Mucosa of rectum (tissue), 2 donors: ENCODE measurements at regions not wholly inside any gene's neighbourhood (a gene's known extent, or its start where the extent isn't known, plus 50 kb on each side); places are given as distances from the start of the nearest gene placed in this dataset.
"Not testable (repeated sequence)": the region's sequence is repeated elsewhere in the genome, so short reads cannot be mapped to it uniquely, and the experiment has no call there.

ENCODE experiments used
- H3K27ac ChIP-seq, 2 donors: one replicate each; pipeline ENCODE4 v1.7.0; 2013; ENCODE audit warnings: inconsistent platforms in 2 of 2, low read depth in 2 of 2, low read length in 2 of 2
- H3K27me3 ChIP-seq, 2 donors: one replicate each; pipeline ENCODE4 v1.7.0; 2013; ENCODE audit warnings: low read length in 2 of 2; ENCODE audit not compliant: control insufficient read depth in 2 of 2, insufficient read depth in 2 of 2
- H3K36me3 ChIP-seq, 2 donors: one replicate each; pipeline ENCODE4 v1.7.0; 2013; ENCODE audit warnings: low read length in 2 of 2; ENCODE audit not compliant: control insufficient read depth in 2 of 2, insufficient read depth in 2 of 2
- H3K4me1 ChIP-seq, 2 donors: one replicate each; pipeline ENCODE4 v1.7.0; 2013; ENCODE audit warnings: low read length in 2 of 2, mild to moderate bottlenecking in 1 of 2; ENCODE audit not compliant: control insufficient read depth in 2 of 2, insufficient read depth in 2 of 2
- H3K4me3 ChIP-seq, 2 donors: one replicate each; pipeline ENCODE4 v1.7.0; 2013; ENCODE audit warnings: low read length in 2 of 2
- H3K9ac ChIP-seq, 2 donors: one replicate each; pipeline ENCODE4 v1.7.0; 2013; ENCODE audit warnings: low read length in 2 of 2, low read depth in 1 of 2, mild to moderate bottlenecking in 1 of 2
- H3K9me3 ChIP-seq, 2 donors: one replicate each; pipeline ENCODE4 v1.7.0; 2013; ENCODE audit warnings: low read length in 2 of 2; ENCODE audit not compliant: control insufficient read depth in 2 of 2
- donor health status: healthy.
- donor health status: Normal muscosa, but diverticular disease.

DNA sequence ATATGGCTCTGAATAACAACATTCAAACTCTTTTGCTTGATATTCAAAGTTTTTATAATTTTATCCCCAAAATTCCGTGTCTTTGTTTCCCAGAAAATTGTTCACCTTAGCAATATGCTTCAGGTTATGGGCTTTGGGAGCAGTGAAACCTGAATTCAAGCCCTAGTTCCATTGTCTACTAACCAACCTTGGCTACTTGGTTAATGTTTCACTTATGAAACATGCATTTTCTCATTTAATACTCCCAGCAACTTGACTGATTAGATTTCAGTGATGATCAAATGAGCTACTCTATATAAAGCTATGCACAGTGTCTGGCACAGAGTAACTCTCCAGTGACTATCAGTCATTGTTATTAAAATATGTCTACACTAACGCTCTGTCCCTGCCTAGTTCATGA is 192.2 kb upstream of the TENT5A start:
- Histone ChIP-seq H3K4me3 (no peak overlapping the region), H3K27me3 (no peaks in the 10 kb centered on the region), H3K9ac (no peak overlapping the region), H3K36me3 (no peaks in the 10 kb centered on the region), H3K4me1 (no peaks in the 10 kb centered on the region), H3K9me3 (no peaks in the 10 kb centered on the region), H3K27ac (no peak overlapping the region)

DNA sequence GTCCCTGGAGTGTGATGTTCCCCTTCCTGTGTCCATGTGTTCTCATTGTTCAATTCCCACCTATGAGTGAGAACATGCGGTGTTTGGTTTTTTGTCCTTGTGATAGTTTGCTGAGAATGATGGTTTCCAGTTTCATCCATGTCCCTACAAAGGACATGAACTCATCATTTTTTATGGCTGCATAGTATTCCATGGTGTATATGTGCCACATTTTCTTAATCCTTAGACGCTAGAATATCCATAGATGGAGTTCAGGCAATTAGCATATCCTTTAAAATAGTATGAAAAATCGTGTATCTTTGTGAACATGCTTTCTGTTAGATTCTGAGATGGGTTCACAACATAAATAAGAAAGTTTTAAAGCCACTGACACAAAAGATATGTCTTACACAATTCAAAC is 190.4 kb upstream of the TENT5A start:
- not testable (repeated sequence) for H3K4me3 ChIP-seq, H3K27ac ChIP-seq, H3K27me3 ChIP-seq

GRCh38 chr6:81942067-81942370 is 189.5 kb upstream of the TENT5A start:
- H3K36me3 ChIP-seq, result no peaks in the 10 kb centered on the region

More for the DNA sequence above, 190.4 kb upstream of the TENT5A start:
- H3K9ac ChIP-seq, H3K4me1 ChIP-seq, H3K9me3 ChIP-seq, H3K36me3 ChIP-seq: not testable (repeated sequence)

DNA sequence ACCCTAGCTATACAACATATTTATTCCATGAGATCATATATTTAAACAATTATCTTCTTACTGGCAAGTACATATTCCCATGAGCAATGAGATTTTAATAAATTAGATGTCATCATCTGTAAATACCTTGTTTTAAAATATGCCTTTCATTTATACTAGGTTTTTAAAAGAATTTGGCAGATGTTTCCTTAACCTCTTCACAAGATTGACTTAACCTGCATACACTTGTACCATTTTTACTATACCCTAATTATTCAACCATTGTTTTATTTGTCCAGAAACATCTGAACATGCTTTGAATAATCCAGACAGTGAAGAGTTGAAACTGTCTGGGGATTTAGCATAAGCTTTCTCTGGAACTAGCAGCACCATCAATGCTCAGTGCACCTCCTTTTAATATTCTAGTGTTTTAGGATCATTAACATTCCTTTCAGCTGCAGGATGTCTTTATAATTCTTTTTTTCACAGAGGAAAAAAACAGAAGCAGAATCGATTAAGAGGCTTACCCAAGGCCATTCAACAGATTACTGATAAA is 188.0 kb upstream of the TENT5A start:
- Histone ChIP-seq H3K36me3 (no peaks in the 10 kb centered on the region), H3K9ac (no peak overlapping the region), H3K27ac (no peak overlapping the region), H3K4me1 (peaks cover 0 to 4% of the 10 kb centered on the region in 2 donors), H3K4me3 (no peak overlapping the region), H3K9me3 (no peaks in the 10 kb centered on the region), H3K27me3 (no peaks in the 10 kb centered on the region)

More at GRCh38 chr6:81942067-81942370, 189.5 kb upstream of the TENT5A start:
- no peak overlapping the region for H3K4me3 ChIP-seq
- H3K9me3 ChIP-seq, result no peaks in the 10 kb centered on the region
- peaks cover 0 to 4% of the 10 kb centered on the region in 2 donors for H3K4me1 ChIP-seq
- no peak overlapping the region for H3K9ac ChIP-seq
- H3K27ac ChIP-seq, result no peak overlapping the region
- no peaks in the 10 kb centered on the region for H3K27me3 ChIP-seq

DNA sequence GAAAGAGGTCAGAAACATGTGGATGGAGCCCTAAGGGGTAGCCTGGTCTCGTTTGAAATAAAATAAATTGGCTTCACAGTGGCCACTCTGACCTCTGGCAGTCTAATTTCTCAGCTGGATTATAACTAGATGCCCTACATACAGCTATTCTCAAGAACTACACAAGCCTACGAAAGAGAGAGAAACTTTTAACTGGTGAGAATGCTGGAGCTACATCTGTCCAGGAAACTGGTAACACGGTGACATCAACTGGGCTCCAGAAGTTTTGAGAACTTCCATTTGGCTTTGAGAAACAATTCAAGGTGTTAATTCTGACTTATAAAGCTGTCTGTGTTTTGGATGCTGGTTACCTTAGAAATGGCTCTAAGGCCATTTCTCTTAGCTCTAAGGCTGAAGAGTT is 187.3 kb upstream of the TENT5A start:
- H3K27ac ChIP-seq, result no peak overlapping the region
- H3K27me3 ChIP-seq, result no peaks in the 10 kb centered on the region
- H3K4me3 ChIP-seq, result no peak overlapping the region
- peaks cover 0 to 4% of the 10 kb centered on the region in 2 donors for H3K4me1 ChIP-seq
- no peak overlapping the region for H3K9ac ChIP-seq
- H3K9me3 ChIP-seq, result no peaks in the 10 kb centered on the region
- no peaks in the 10 kb centered on the region for H3K36me3 ChIP-seq

- Histone ChIP-seq H3K36me3 (no peaks in the 10 kb centered on the region), H3K4me3 (no peak overlapping the region), H3K4me1 (peaks cover 0 to 5% of the 10 kb centered on the region in 2 donors), H3K9ac (no peak overlapping the region), H3K27ac (no peak overlapping the region), H3K27me3 (no peaks in the 10 kb centered on the region), H3K9me3 (no peaks in the 10 kb centered on the region)
Observed at GRCh38 chr6:81938991-81939732, 186.7 kb upstream of the TENT5A start.

GRCh38 chr6:81938014-81938856 is 185.8 kb upstream of the TENT5A start:
- no peak overlapping the region for H3K9ac ChIP-seq
- peak overlapping the region; percentile 38 to 60 for H3K27ac ChIP-seq
- H3K4me3 ChIP-seq, result peak overlapping the region in 1 of 2 donors; percentile 21

DNA sequence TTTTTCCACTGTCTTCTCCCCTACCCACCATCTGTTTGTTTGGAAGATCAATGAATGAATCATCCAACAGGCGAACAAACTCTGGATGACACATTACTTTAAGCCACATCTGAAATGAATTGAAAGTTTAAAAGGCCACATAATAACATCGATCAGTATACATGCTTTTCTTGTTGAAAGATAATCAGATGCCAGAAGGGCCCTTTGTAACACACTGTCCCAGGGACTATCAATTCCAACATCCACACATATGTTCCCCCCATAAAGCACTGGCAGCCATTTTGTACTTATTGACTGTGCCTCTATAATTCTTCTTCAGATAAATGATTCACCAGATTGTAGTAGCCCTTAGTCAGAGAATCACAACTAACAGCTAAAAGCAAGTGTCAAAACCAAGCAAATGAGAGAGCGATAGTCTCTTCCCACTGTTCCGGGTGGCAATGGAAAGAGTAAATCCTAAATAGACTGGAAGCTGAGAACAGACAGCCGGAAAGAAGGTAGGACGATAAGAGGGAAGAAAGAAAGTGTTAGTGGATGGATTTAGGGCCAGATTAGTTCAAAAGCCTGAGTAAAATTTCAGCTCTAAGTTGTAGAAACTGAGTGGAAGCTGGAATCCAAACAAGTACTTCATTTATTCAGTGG is 184.9 kb upstream of the TENT5A start:
- Histone ChIP-seq H3K4me3 (no peak overlapping the region), H3K27me3 (no peaks in the 10 kb centered on the region), H3K9ac (no peak overlapping the region), H3K27ac (peak overlapping the region in 1 of 2 donors; percentile 52), H3K4me1 (peaks cover 0 to 6% of the 10 kb centered on the region in 2 donors), H3K36me3 (no peaks in the 10 kb centered on the region), H3K9me3 (no peaks in the 10 kb centered on the region)

More at GRCh38 chr6:81938014-81938856, 185.8 kb upstream of the TENT5A start:
- Histone ChIP-seq H3K9me3 (no peaks in the 10 kb centered on the region), H3K36me3 (no peaks in the 10 kb centered on the region), H3K4me1 (peaks cover 0 to 6% of the 10 kb centered on the region in 2 donors), H3K27me3 (no peaks in the 10 kb centered on the region)

GRCh38 chr6:81934936-81935335 is 182.5 kb upstream of the TENT5A start:
- no peak overlapping the region for H3K27ac ChIP-seq
- H3K4me3 ChIP-seq, result no peak overlapping the region
- H3K9ac ChIP-seq, result no peak overlapping the region
- H3K4me1 ChIP-seq, result peaks cover 0 to 6% of the 10 kb centered on the region in 2 donors
- no peaks in the 10 kb centered on the region for H3K9me3 ChIP-seq
- no peaks in the 10 kb centered on the region for H3K27me3 ChIP-seq
- no peaks in the 10 kb centered on the region for H3K36me3 ChIP-seq

GRCh38 chr6:81933608-81934051 is 181.1 kb upstream of the TENT5A start:
- Histone ChIP-seq H3K9ac (no peak overlapping the region), H3K9me3 (no peaks in the 10 kb centered on the region), H3K4me3 (no peak overlapping the region), H3K4me1 (peaks cover 0 to 6% of the 10 kb centered on the region in 2 donors), H3K36me3 (no peaks in the 10 kb centered on the region), H3K27me3 (no peaks in the 10 kb centered on the region), H3K27ac (peak overlapping the region in 1 of 2 donors; percentile 7)
